GM12873 (cell line): ENCODE measurements at regions not wholly inside any gene's neighbourhood (a gene's known extent, or its start where the extent isn't known, plus 50 kb on each side); places are given as distances from the start of the nearest gene placed in this dataset.

ENCODE experiments used
- CTCF ChIP-seq: IDR thresholded peaks from 2 replicates; pipeline ENCODE4 v1.5.1; 2012; ENCODE audit warnings: low read depth, mild to moderate bottlenecking, moderate library complexity, low read length, control low read depth; ENCODE audit not compliant: insufficient read depth; ENCODE audit errors: missing control alignments

GRCh38 chr17:34726536-34727384 is 147.4 kb downstream of the TMEM132E start:
- TF ChIP-seq CTCF = no peak

- no peak for TF ChIP-seq CTCF
These were observed 146.3 kb downstream of the TMEM132E start for GRCh38 chr17:34725725-34726124.

GRCh38 chr17:34725008-34725407 is 145.6 kb downstream of the TMEM132E start:
- TF ChIP-seq CTCF = no peak

GRCh38 chr17:34723875-34724274 is 144.5 kb downstream of the TMEM132E start:
- no peak for TF ChIP-seq CTCF

GRCh38 chr17:34721326-34721725 is 141.9 kb downstream of the TMEM132E start:
- no peak for TF ChIP-seq CTCF

GRCh38 chr17:34720760-34721159 is 141.4 kb downstream of the TMEM132E start:
- no peak for TF ChIP-seq CTCF

GRCh38 chr17:34719569-34719968 is 140.2 kb downstream of the TMEM132E start:
- TF ChIP-seq CTCF = no peak
